ENCODE measurements at regions not wholly inside any gene's neighbourhood (a gene's known extent, or its start where the extent isn't known, plus 50 kb on each side); places are given as distances from the start of the nearest gene placed in this dataset.

GRCh38 chr9:135413086-135413375 is 66.6 kb upstream of the PPP1R26 start:
- no peak overlapping the region for H3K4me3 Mint-ChIP-seq
- no peak overlapping the region for H3K27ac Mint-ChIP-seq
- no peaks in the 10 kb centered on the region for H3K27me3 ChIP-seq (ENCODE audit: control insufficient read depth, insufficient read depth, low read length)
- ATAC-seq (ENCODE audit: low read depth in 2 of 2) (no peak), DNase-seq (no peak)
- no peaks in the 10 kb centered on the region for H3K9me3 Mint-ChIP-seq
- peaks cover 24% of the 10 kb centered on the region for H3K27me3 Mint-ChIP-seq
- no peaks in the 10 kb centered on the region for H3K36me3 ChIP-seq (ENCODE audit: control insufficient read depth, insufficient read depth, low read length)
- H3K27ac ChIP-seq (ENCODE audit: insufficient read depth, low read length, poor library complexity, severe bottlenecking) = no peak overlapping the region
- no peak overlapping the region for H3K4me3 ChIP-seq (ENCODE audit: low read depth, low read length)
- H3K4me1 ChIP-seq (ENCODE audit: control insufficient read depth, insufficient read depth, low read length, poor library complexity, severe bottlenecking) = peaks cover 4% of the 10 kb centered on the region
- no peaks in the 10 kb centered on the region for H3K36me3 Mint-ChIP-seq
- no peaks in the 10 kb centered on the region for H3K4me1 Mint-ChIP-seq
- no peaks in the 10 kb centered on the region for H3K9me3 ChIP-seq (ENCODE audit: control insufficient read depth in 2 of 2, low read length in 2 of 2)

GRCh38 chr9:135413461-135413860 is 66.1 kb upstream of the PPP1R26 start:
- no peak for ATAC-seq (ENCODE audit: low read depth in 2 of 2)
- no peak overlapping the region for H3K4me3 Mint-ChIP-seq

GRCh38 chr9:135414293-135414692 is 65.3 kb upstream of the PPP1R26 start:
- ATAC-seq (ENCODE audit: low read depth in 2 of 2) (no peak), DNase-seq (no peak)
- Mint-ChIP-seq H3K27ac (no peak overlapping the region), H3K36me3 (no peaks in the 10 kb centered on the region), H3K4me3 (no peak overlapping the region), H3K4me1 (no peaks in the 10 kb centered on the region), H3K9me3 (no peaks in the 10 kb centered on the region), H3K27me3 (peaks cover 14% of the 10 kb centered on the region)
- Histone ChIP-seq H3K27ac (ENCODE audit: insufficient read depth, low read length, poor library complexity, severe bottlenecking) (no peak overlapping the region), H3K4me1 (ENCODE audit: control insufficient read depth, insufficient read depth, low read length, poor library complexity, severe bottlenecking) (peaks cover 4% of the 10 kb centered on the region), H3K36me3 (ENCODE audit: control insufficient read depth, insufficient read depth, low read length) (no peaks in the 10 kb centered on the region), H3K9me3 (ENCODE audit: control insufficient read depth in 2 of 2, low read length in 2 of 2) (no peaks in the 10 kb centered on the region), H3K27me3 (ENCODE audit: control insufficient read depth, insufficient read depth, low read length) (no peaks in the 10 kb centered on the region), H3K4me3 (ENCODE audit: low read depth, low read length) (no peak overlapping the region)

More at GRCh38 chr9:135413461-135413860, 66.1 kb upstream of the PPP1R26 start:
- no peaks in the 10 kb centered on the region for H3K36me3 Mint-ChIP-seq
- H3K9me3 Mint-ChIP-seq = no peaks in the 10 kb centered on the region
- no peak overlapping the region for H3K27ac ChIP-seq (ENCODE audit: insufficient read depth, low read length, poor library complexity, severe bottlenecking)
- H3K36me3 ChIP-seq (ENCODE audit: control insufficient read depth, insufficient read depth, low read length) = no peaks in the 10 kb centered on the region
- H3K9me3 ChIP-seq (ENCODE audit: control insufficient read depth in 2 of 2, low read length in 2 of 2) = no peaks in the 10 kb centered on the region
- peaks cover 19% of the 10 kb centered on the region for H3K27me3 Mint-ChIP-seq
- DNase-seq = no peak
- H3K27ac Mint-ChIP-seq = no peak overlapping the region
- H3K4me1 ChIP-seq (ENCODE audit: control insufficient read depth, insufficient read depth, low read length, poor library complexity, severe bottlenecking) = peaks cover 4% of the 10 kb centered on the region
- no peaks in the 10 kb centered on the region for H3K27me3 ChIP-seq (ENCODE audit: control insufficient read depth, insufficient read depth, low read length)
- no peak overlapping the region for H3K4me3 ChIP-seq (ENCODE audit: low read depth, low read length)
- H3K4me1 Mint-ChIP-seq = no peaks in the 10 kb centered on the region

GRCh38 chr9:135415586-135415985 is 64.0 kb upstream of the PPP1R26 start:
- DNase-seq = no peak
- Mint-ChIP-seq H3K27ac (no peak overlapping the region), H3K9me3 (no peaks in the 10 kb centered on the region), H3K36me3 (no peaks in the 10 kb centered on the region), H3K27me3 (peaks cover 14% of the 10 kb centered on the region), H3K4me3 (no peak overlapping the region), H3K4me1 (no peaks in the 10 kb centered on the region)
- Histone ChIP-seq H3K27ac (ENCODE audit: insufficient read depth, low read length, poor library complexity, severe bottlenecking) (no peak overlapping the region), H3K4me1 (ENCODE audit: control insufficient read depth, insufficient read depth, low read length, poor library complexity, severe bottlenecking) (peaks cover 4% of the 10 kb centered on the region), H3K27me3 (ENCODE audit: control insufficient read depth, insufficient read depth, low read length) (no peaks in the 10 kb centered on the region), H3K36me3 (ENCODE audit: control insufficient read depth, insufficient read depth, low read length) (no peaks in the 10 kb centered on the region), H3K4me3 (ENCODE audit: low read depth, low read length) (no peak overlapping the region), H3K9me3 (ENCODE audit: control insufficient read depth in 2 of 2, low read length in 2 of 2) (no peaks in the 10 kb centered on the region)
- no peak for ATAC-seq (ENCODE audit: low read depth in 2 of 2)

GRCh38 chr9:135416664-135417290 is 62.8 kb upstream of the PPP1R26 start:
- H3K4me3 ChIP-seq (ENCODE audit: low read depth, low read length) = no peak overlapping the region
- no peaks in the 10 kb centered on the region for H3K27me3 ChIP-seq (ENCODE audit: control insufficient read depth, insufficient read depth, low read length)
- no peaks in the 10 kb centered on the region for H3K9me3 ChIP-seq (ENCODE audit: control insufficient read depth in 2 of 2, low read length in 2 of 2)
- H3K4me1 Mint-ChIP-seq = no peaks in the 10 kb centered on the region
- H3K27ac Mint-ChIP-seq = no peak overlapping the region
- no peak for DNase-seq
- no peak overlapping the region for H3K4me3 Mint-ChIP-seq
- peaks cover 14% of the 10 kb centered on the region for H3K27me3 Mint-ChIP-seq
- H3K4me1 ChIP-seq (ENCODE audit: control insufficient read depth, insufficient read depth, low read length, poor library complexity, severe bottlenecking) = peaks cover 4% of the 10 kb centered on the region
- no peaks in the 10 kb centered on the region for H3K9me3 Mint-ChIP-seq
- no peaks in the 10 kb centered on the region for H3K36me3 Mint-ChIP-seq
- H3K27ac ChIP-seq (ENCODE audit: insufficient read depth, low read length, poor library complexity, severe bottlenecking) = no peak overlapping the region
- no peak for ATAC-seq (ENCODE audit: low read depth in 2 of 2)
- no peaks in the 10 kb centered on the region for H3K36me3 ChIP-seq (ENCODE audit: control insufficient read depth, insufficient read depth, low read length)

GRCh38 chr9:135418161-135418560 is 61.4 kb upstream of the PPP1R26 start:
- Mint-ChIP-seq H3K4me1 (no peaks in the 10 kb centered on the region), H3K4me3 (no peak overlapping the region), H3K27ac (no peak overlapping the region), H3K36me3 (no peaks in the 10 kb centered on the region), H3K9me3 (peaks cover 0 to 1% (median 0%) of the 10 kb centered on the region in 7 donors), H3K27me3 (peaks cover 14% of the 10 kb centered on the region)
- no peak overlapping the region for H3K27ac ChIP-seq (ENCODE audit: insufficient read depth, low read length, poor library complexity, severe bottlenecking)
- no peaks in the 10 kb centered on the region for H3K4me1 ChIP-seq (ENCODE audit: control insufficient read depth, insufficient read depth, low read length, poor library complexity, severe bottlenecking)
- no peaks in the 10 kb centered on the region for H3K9me3 ChIP-seq (ENCODE audit: control insufficient read depth in 2 of 2, low read length in 2 of 2)
- no peak for ATAC-seq (ENCODE audit: low read depth in 2 of 2)
- H3K4me3 ChIP-seq (ENCODE audit: low read depth, low read length) = no peak overlapping the region
- no peaks in the 10 kb centered on the region for H3K36me3 ChIP-seq (ENCODE audit: control insufficient read depth, insufficient read depth, low read length)
- no peak for DNase-seq
- no peaks in the 10 kb centered on the region for H3K27me3 ChIP-seq (ENCODE audit: control insufficient read depth, insufficient read depth, low read length)

- Mint-ChIP-seq H3K27me3 (peaks cover 21% of the 10 kb centered on the region), H3K36me3 (no peaks in the 10 kb centered on the region), H3K4me1 (no peaks in the 10 kb centered on the region), H3K9me3 (peaks cover 0 to 8% (median 2%) of the 10 kb centered on the region in 7 donors), H3K4me3 (no peak overlapping the region), H3K27ac (peak overlapping the region in 1 of 3 donors; percentile 68)
- DNase-seq = no peak
- no peak for ATAC-seq (ENCODE audit: low read depth in 2 of 2)
- H3K27me3 ChIP-seq (ENCODE audit: control insufficient read depth, insufficient read depth, low read length) = no peaks in the 10 kb centered on the region
- no peak overlapping the region for H3K27ac ChIP-seq (ENCODE audit: insufficient read depth, low read length, poor library complexity, severe bottlenecking)
- H3K9me3 ChIP-seq (ENCODE audit: control insufficient read depth in 2 of 2, low read length in 2 of 2) = peaks cover 0 to 5% of the 10 kb centered on the region in 2 experiments
- H3K4me3 ChIP-seq (ENCODE audit: low read depth, low read length) = no peak overlapping the region
- no peaks in the 10 kb centered on the region for H3K36me3 ChIP-seq (ENCODE audit: control insufficient read depth, insufficient read depth, low read length)
- no peaks in the 10 kb centered on the region for H3K4me1 ChIP-seq (ENCODE audit: control insufficient read depth, insufficient read depth, low read length, poor library complexity, severe bottlenecking)
Measured at GRCh38 chr9:135419106-135419505, 60.5 kb upstream of the PPP1R26 start.

- Mint-ChIP-seq H3K4me3 (no peak overlapping the region), H3K9me3 (peaks cover 0 to 8% (median 5%) of the 10 kb centered on the region in 7 donors), H3K27ac (no peak overlapping the region), H3K27me3 (peaks cover 15% of the 10 kb centered on the region), H3K4me1 (no peaks in the 10 kb centered on the region), H3K36me3 (no peaks in the 10 kb centered on the region)
- DNase-seq (no peak), ATAC-seq (ENCODE audit: low read depth in 2 of 2) (no peak)
- no peaks in the 10 kb centered on the region for H3K27me3 ChIP-seq (ENCODE audit: control insufficient read depth, insufficient read depth, low read length)
- no peak overlapping the region for H3K27ac ChIP-seq (ENCODE audit: insufficient read depth, low read length, poor library complexity, severe bottlenecking)
- H3K4me1 ChIP-seq (ENCODE audit: control insufficient read depth, insufficient read depth, low read length, poor library complexity, severe bottlenecking) = no peaks in the 10 kb centered on the region
- peaks cover 0 to 5% of the 10 kb centered on the region in 2 experiments for H3K9me3 ChIP-seq (ENCODE audit: control insufficient read depth in 2 of 2, low read length in 2 of 2)
- no peaks in the 10 kb centered on the region for H3K36me3 ChIP-seq (ENCODE audit: control insufficient read depth, insufficient read depth, low read length)
- no peak overlapping the region for H3K4me3 ChIP-seq (ENCODE audit: low read depth, low read length)
Measured at GRCh38 chr9:135422341-135422944, 57.1 kb upstream of the PPP1R26 start.
